ENCODE measurements at regions not wholly inside any gene's neighbourhood (a gene's known extent, or its start where the extent isn't known, plus 50 kb on each side); places are given as distances from the start of the nearest gene placed in this dataset.

DNA sequence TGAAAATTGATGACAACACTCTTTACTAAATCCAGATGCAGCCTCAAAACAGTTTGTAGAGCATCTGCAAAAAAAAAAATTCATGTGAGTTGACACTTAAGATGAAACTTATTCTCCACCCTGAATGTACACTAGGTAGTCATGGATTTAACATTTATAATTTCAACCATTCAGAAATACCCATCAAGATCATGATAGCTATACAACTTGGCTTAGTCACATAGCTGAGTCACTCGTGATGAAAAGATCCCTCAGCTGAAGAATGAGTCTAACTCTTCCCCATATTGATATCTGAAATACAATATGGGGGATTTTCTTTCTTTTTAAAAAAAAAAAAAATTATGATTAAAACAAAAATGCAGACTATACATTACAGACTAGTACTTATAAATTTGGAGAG lies 104.8 kb upstream of the PLEKHG7 start:
- no peak for TF ChIP-seq CTCF (IDR thresholded peaks at IDR 0.05)
- no peak for TF ChIP-seq POLR2A (IDR thresholded peaks at IDR 0.05)

Measured in heart left ventricle (tissue), 13 donors.